ENCODE measurements at regions not wholly inside any gene's neighbourhood (a gene's known extent, or its start where the extent isn't known, plus 50 kb on each side); places are given as distances from the start of the nearest gene placed in this dataset.

DNA sequence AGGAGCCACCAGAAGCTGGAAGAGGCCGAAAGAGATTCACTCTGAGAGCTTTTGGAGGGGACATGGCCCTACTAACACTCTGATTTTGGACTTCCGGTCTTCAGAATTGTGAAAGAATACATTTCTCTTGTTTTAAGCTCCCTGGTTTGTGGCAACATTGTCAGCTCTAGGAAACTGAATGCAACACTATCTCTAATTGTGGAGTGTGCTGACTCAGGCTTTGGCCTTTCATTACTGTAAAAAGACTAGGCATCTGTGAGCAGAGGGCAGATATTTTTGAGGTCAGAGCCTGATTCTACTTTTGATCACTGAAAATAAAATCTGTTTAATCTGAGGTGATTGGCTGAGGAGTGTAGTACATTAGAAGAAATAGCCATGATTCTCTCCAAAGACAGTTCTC lies 185.4 kb upstream of the FAM98A start:
- Histone ChIP-seq H2AFZ (ENCODE audit: low read length) (no peak overlapping the region), H3K9me3 (ENCODE audit: insufficient read depth, low read depth, low read length) (no peaks in the 10 kb centered on the region), H3K4me1 (ENCODE audit: insufficient read depth, low read length, poor library complexity, severe bottlenecking) (no peaks in the 10 kb centered on the region), H4K20me1 (ENCODE audit: insufficient read depth, low read length, poor library complexity, severe bottlenecking) (no peaks in the 10 kb centered on the region), H3F3A (ENCODE audit: low read depth) (no peaks in the 10 kb centered on the region), H3K9ac (ENCODE audit: low read depth, low read length, poor library complexity, severe bottlenecking) (no peak overlapping the region), H3K36me3 (ENCODE audit: insufficient read depth, low read length) (no peaks in the 10 kb centered on the region), H3K9me2 (replicated peaks; ENCODE audit: low read depth, low read length) (no peaks in the 10 kb centered on the region), H3K79me2 (ENCODE audit: insufficient read depth, low read length) (no peaks in the 10 kb centered on the region), H3K4me2 (ENCODE audit: low read depth, low read length, poor library complexity, severe bottlenecking) (no peak overlapping the region), H3K27me3 (ENCODE audit: insufficient read depth, low read length, poor library complexity, severe bottlenecking) (no peaks in the 10 kb centered on the region), H3K4me3 (ENCODE audit: low read length, poor library complexity, severe bottlenecking) (no peak overlapping the region)
- no peak for TF ChIP-seq EZH2phosphoT487 (IDR thresholded peaks at IDR 0.05; ENCODE audit: borderline replicate concordance)
- TF ChIP-seq, protein P1, sequence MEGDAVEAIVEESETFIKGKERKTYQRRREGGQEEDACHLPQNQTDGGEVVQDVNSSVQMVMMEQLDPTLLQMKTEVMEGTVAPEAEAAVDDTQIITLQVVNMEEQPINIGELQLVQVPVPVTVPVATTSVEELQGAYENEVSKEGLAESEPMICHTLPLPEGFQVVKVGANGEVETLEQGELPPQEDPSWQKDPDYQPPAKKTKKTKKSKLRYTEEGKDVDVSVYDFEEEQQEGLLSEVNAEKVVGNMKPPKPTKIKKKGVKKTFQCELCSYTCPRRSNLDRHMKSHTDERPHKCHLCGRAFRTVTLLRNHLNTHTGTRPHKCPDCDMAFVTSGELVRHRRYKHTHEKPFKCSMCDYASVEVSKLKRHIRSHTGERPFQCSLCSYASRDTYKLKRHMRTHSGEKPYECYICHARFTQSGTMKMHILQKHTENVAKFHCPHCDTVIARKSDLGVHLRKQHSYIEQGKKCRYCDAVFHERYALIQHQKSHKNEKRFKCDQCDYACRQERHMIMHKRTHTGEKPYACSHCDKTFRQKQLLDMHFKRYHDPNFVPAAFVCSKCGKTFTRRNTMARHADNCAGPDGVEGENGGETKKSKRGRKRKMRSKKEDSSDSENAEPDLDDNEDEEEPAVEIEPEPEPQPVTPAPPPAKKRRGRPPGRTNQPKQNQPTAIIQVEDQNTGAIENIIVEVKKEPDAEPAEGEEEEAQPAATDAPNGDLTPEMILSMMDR (conservative IDR thresholded peaks at IDR 0.05; ENCODE audit: low read length) = no peak

GRCh38 chr2:33782395-33783230 lies 183.5 kb upstream of the FAM98A start:
- no peaks in the 10 kb centered on the region for H4K20me1 ChIP-seq (ENCODE audit: insufficient read depth, low read length, poor library complexity, severe bottlenecking)
- no peak overlapping the region for H3K9ac ChIP-seq (ENCODE audit: low read depth, low read length, poor library complexity, severe bottlenecking)
- H3K4me1 ChIP-seq (ENCODE audit: insufficient read depth, low read length, poor library complexity, severe bottlenecking) = no peaks in the 10 kb centered on the region
- no peak overlapping the region for H3K4me3 ChIP-seq (ENCODE audit: low read length, poor library complexity, severe bottlenecking)
- no peaks in the 10 kb centered on the region for H3F3A ChIP-seq (ENCODE audit: low read depth)
- no peaks in the 10 kb centered on the region for H3K36me3 ChIP-seq (ENCODE audit: insufficient read depth, low read length)
- no peak overlapping the region for H2AFZ ChIP-seq (ENCODE audit: low read length)
- H3K9me3 ChIP-seq (ENCODE audit: insufficient read depth, low read depth, low read length) = no peaks in the 10 kb centered on the region
- H3K4me2 ChIP-seq (ENCODE audit: low read depth, low read length, poor library complexity, severe bottlenecking) = no peak overlapping the region
- H3K9me2 ChIP-seq (replicated peaks; ENCODE audit: low read depth, low read length) = no peaks in the 10 kb centered on the region
- no peaks in the 10 kb centered on the region for H3K79me2 ChIP-seq (ENCODE audit: insufficient read depth, low read length)
- H3K27me3 ChIP-seq (ENCODE audit: insufficient read depth, low read length, poor library complexity, severe bottlenecking) = no peaks in the 10 kb centered on the region
- TF ChIP-seq, protein P1 (conservative IDR thresholded peaks at IDR 0.05; ENCODE audit: low read length) = no peak
- no peak for TF ChIP-seq EZH2phosphoT487 (IDR thresholded peaks at IDR 0.05; ENCODE audit: borderline replicate concordance)

DNA sequence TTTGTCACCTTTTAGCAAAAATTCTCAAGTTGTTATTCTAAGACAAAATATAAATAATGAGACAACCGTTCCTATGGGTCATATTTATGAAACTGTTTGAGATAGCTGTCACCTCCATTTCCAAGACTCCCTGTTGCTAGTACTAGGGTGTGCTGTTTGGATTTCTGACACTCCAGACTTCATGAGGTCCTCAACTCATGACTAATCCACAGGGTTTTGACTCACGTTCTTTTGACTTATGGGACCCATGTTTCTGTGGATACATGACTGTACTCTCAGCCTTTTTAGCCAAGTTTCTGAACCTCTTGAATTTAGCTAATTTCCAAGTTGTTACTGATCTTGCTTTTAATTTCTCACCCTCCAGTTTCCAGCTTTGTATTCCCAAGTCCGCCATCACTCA lies 178.7 kb upstream of the FAM98A start:
- H3K9me2 ChIP-seq (replicated peaks; ENCODE audit: low read depth, low read length) = no peaks in the 10 kb centered on the region
- no peaks in the 10 kb centered on the region for H3K79me2 ChIP-seq (ENCODE audit: insufficient read depth, low read length)
- H3K4me3 ChIP-seq (ENCODE audit: low read length, poor library complexity, severe bottlenecking) = no peak overlapping the region
- H3K9me3 ChIP-seq (ENCODE audit: insufficient read depth, low read depth, low read length) = no peaks in the 10 kb centered on the region
- H4K20me1 ChIP-seq (ENCODE audit: insufficient read depth, low read length, poor library complexity, severe bottlenecking) = no peaks in the 10 kb centered on the region
- no peak for TF ChIP-seq EZH2phosphoT487 (IDR thresholded peaks at IDR 0.05; ENCODE audit: borderline replicate concordance)
- TF ChIP-seq, protein P1 (conservative IDR thresholded peaks at IDR 0.05; ENCODE audit: low read length) = no peak
- H3K4me2 ChIP-seq (ENCODE audit: low read depth, low read length, poor library complexity, severe bottlenecking) = no peak overlapping the region
- H2AFZ ChIP-seq (ENCODE audit: low read length) = no peak overlapping the region
- no peaks in the 10 kb centered on the region for H3K27me3 ChIP-seq (ENCODE audit: insufficient read depth, low read length, poor library complexity, severe bottlenecking)
- H3K36me3 ChIP-seq (ENCODE audit: insufficient read depth, low read length) = no peaks in the 10 kb centered on the region
- H3K9ac ChIP-seq (ENCODE audit: low read depth, low read length, poor library complexity, severe bottlenecking) = no peak overlapping the region
- H3F3A ChIP-seq (ENCODE audit: low read depth) = no peaks in the 10 kb centered on the region
- no peaks in the 10 kb centered on the region for H3K4me1 ChIP-seq (ENCODE audit: insufficient read depth, low read length, poor library complexity, severe bottlenecking)
